Muscle of leg (tissue), 3 donors: ENCODE measurements at regions not wholly inside any gene's neighbourhood (a gene's known extent, or its start where the extent isn't known, plus 50 kb on each side); places are given as distances from the start of the nearest gene placed in this dataset.
A peak's percentile ranks its signal among the peaks of the same experiment; 100 is the strongest.
"Not testable (repeated sequence)": the region's sequence is repeated elsewhere in the genome, so short reads cannot be mapped to it uniquely, and the experiment has no call there.

Source experiments
- DNase-seq: peaks from one replicate; pipeline ENCODE4 v3.0.0; 2013
- H3K27ac ChIP-seq: one replicate; pipeline ENCODE4 v1.5.1; 2013; ENCODE audit warnings: mild to moderate bottlenecking, low read length, control low read depth
- H3K27me3 ChIP-seq: one replicate; pipeline ENCODE4 v1.6.1; 2013; ENCODE audit warnings: low read length; ENCODE audit not compliant: control insufficient read depth, insufficient read depth
- H3K36me3 ChIP-seq: one replicate; pipeline ENCODE4 v1.6.1; 2013; ENCODE audit warnings: low read length; ENCODE audit not compliant: control insufficient read depth, insufficient read depth
- H3K4me1 ChIP-seq: one replicate; pipeline ENCODE4 v1.6.1; 2013; ENCODE audit warnings: low read length; ENCODE audit not compliant: control insufficient read depth, insufficient read depth
- H3K4me3 ChIP-seq: one replicate; pipeline ENCODE4 v1.5.1; 2013; ENCODE audit warnings: low read length, control low read depth
- H3K9me3 ChIP-seq: replicated peaks from 2 replicates; pipeline ENCODE4 v1.6.1; 2013; ENCODE audit warnings: low read depth, low read length; ENCODE audit not compliant: control insufficient read depth
- whole genome bisulfite sequencing: methylation state at CpG from one replicate; pipeline ENCODE4 v1.1.5; 2013; ENCODE audit warnings: missing lambda C conversion rate; ENCODE audit not compliant: insufficient coverage; 5-methylcytosine and 5-hydroxymethylcytosine counted together

DNA sequence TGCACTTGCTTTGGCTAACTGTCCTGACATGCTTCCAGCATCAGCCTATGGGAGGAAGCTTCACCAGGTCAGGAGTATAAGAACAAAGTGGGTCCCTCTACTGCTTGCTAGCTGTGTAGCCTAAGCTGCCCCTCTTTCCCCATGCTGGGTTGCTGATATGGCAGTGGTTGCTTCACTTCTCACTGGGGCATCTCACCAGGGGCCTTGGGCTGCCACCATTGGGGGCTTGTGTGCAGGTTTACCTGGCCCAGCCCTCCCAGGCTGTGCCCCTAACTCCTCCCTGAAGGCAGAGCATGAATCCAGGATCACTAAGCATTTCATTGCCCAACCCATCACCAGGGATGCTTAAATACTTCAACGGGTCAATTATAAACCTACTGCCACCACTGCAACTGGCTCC lies 817.1 kb upstream of the TMEFF2 start:
- no peak for DNase-seq
- WGBS: 100% methylated on average over 1 of the region's 1 CpG
- no peaks in the 10 kb centered on the region for H3K4me1 ChIP-seq
- H3K36me3 ChIP-seq: no peaks in the 10 kb centered on the region
- no peaks in the 10 kb centered on the region for H3K27me3 ChIP-seq
- H3K4me3 ChIP-seq: no peak overlapping the region
- no peak overlapping the region for H3K27ac ChIP-seq
- H3K9me3 ChIP-seq: no peaks in the 10 kb centered on the region

DNA sequence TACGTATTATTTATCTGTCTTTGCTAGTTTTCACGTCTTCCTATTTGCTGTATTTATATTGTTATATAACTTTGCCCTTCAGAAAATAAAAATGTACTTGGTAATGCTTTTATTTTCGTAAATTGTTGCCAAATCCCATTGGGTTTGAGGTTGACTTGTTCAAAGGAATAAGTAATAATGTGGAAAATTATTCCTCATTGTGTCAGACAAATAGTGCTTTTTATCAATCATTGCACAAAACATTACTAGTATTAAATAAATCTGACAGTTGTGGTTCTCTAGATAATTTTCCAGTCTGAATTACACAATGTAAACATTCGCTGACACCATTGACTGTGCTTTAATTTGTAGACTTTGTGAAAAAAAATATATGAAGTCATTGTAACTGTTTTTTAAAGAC lies 798.3 kb upstream of the TMEFF2 start:
- no CpG with 5 or more reads among the region's 4 CpGs for WGBS
- Histone ChIP-seq H3K4me1 (no peaks in the 10 kb centered on the region), H3K4me3 (no peak overlapping the region), H3K9me3 (no peaks in the 10 kb centered on the region), H3K27ac (no peak overlapping the region), H3K36me3 (no peaks in the 10 kb centered on the region), H3K27me3 (no peaks in the 10 kb centered on the region)
- no peak for DNase-seq

DNA sequence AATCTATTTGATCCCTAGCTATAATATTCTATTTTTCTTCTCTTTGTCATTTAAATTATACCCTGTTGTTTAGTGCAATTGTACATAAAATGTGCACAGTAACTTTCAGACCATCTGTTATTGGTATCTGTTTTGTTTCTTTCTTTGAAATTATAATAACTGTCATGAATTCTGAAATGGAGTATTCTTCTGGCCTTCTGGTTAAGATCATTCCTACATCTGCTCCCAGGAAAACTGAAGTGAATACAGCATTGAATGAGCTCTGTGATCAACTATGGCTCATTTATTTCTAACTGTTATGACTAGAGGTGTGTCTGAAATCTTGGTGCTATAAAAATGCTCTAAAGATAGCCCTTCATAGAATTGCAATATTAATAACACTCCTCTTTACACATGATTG lies 788.4 kb upstream of the TMEFF2 start:
- Histone ChIP-seq H3K4me1 (no peaks in the 10 kb centered on the region), H3K27me3 (no peaks in the 10 kb centered on the region), H3K4me3 (no peak overlapping the region), H3K27ac (no peak overlapping the region), H3K9me3 (no peaks in the 10 kb centered on the region), H3K36me3 (no peaks in the 10 kb centered on the region)
- DNase-seq: no peak

DNA sequence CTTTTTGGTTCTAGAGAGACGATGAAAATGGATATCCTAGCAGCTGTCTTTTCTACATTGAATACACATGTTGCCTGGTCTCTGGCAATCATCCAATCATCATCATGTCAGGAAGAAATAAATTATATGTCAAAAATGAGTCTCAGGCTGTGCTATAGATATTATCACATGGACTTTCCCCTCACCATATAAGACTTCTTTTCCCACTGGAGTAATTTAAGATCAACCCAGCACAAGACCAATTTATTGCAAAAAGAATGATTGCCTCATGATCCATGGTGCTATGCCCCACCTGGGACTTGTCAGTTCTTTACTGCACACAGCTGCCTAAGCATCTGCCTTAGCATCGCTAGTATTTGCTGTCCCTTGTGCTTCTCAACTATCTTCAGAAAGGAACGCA lies 783.7 kb upstream of the TMEFF2 start:
- H3K36me3 ChIP-seq: no peaks in the 10 kb centered on the region
- H3K9me3 ChIP-seq: no peaks in the 10 kb centered on the region
- no peaks in the 10 kb centered on the region for H3K4me1 ChIP-seq
- H3K27ac ChIP-seq: no peak overlapping the region
- whole genome bisulfite sequencing: 20% methylated on average over 1 of the region's 3 CpGs
- H3K27me3 ChIP-seq: no peaks in the 10 kb centered on the region
- DNase-seq: peak; percentile 97
- H3K4me3 ChIP-seq: no peak overlapping the region

DNA sequence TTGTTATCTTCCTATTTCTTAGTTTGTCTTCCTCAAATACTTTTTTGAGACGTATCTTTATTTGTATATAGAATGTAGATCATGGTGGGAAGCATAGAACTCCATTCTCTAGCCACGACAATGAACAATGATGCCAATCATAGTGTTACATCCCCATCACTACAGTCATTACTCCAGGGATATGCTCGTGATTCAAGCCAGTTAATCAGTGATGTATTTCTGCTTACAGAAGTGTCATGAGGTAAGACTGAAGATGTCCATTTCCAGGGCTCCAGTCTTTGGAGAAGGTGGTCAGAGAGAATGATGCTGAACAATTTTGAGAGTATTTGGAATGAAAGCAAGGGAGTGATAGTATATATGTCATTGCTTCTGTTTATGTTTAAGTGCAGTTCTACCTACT lies 777.2 kb upstream of the TMEFF2 start:
- no CpG with 5 or more reads among the region's 3 CpGs for WGBS

DNA sequence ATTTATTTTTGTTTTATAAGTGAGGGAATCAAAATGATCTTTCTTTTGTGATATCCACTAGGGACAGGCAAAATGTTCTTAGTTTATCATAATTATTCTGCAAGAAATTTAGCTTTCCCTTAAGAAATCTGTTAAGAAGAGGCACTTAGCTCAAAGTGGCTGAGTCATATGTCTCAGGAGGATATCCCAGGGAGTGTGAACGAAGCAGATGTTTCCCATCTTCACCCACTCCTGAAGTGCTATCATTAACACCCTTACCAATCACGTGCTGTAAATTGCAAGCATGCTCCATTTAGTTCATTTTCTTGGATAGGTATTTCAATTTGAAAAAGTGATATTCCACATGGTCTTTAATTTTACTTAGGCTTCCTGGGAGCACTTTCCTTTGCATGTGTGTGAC lies 774.3 kb upstream of the TMEFF2 start:
- Histone ChIP-seq H3K4me1 (no peaks in the 10 kb centered on the region), H3K9me3 (no peaks in the 10 kb centered on the region), H3K4me3 (no peak overlapping the region), H3K36me3 (no peaks in the 10 kb centered on the region), H3K27ac (no peak overlapping the region), H3K27me3 (no peaks in the 10 kb centered on the region)
- DNase-seq: no peak
- no CpG with 5 or more reads among the region's 2 CpGs for WGBS

More for the DNA sequence above, 777.2 kb upstream of the TMEFF2 start:
- Histone ChIP-seq H3K4me3 (no peak overlapping the region), H3K27me3 (no peaks in the 10 kb centered on the region), H3K9me3 (no peaks in the 10 kb centered on the region), H3K27ac (no peak overlapping the region), H3K4me1 (no peaks in the 10 kb centered on the region), H3K36me3 (no peaks in the 10 kb centered on the region)
- no peak for DNase-seq

DNA sequence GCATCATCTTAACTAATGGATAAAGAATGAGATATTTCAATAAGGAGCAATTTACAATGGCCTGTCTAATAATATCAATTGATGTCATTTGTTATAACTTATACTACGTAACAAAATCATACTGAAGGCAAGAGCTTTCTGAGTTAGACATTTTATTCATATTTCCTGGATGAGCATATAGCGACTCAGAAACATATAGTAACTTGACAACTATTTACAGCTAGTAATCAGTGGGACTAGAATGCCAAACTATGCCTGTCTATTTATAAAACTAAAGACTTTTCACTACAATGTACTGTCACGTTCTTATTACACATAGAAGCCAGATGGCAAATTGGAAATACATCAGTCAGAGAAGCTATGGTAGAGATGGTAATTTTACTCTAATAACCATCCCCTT lies 766.2 kb upstream of the TMEFF2 start:
- DNase-seq: no peak
- no peak overlapping the region for H3K27ac ChIP-seq
- no peaks in the 10 kb centered on the region for H3K9me3 ChIP-seq
- no peak overlapping the region for H3K4me3 ChIP-seq
- no peaks in the 10 kb centered on the region for H3K36me3 ChIP-seq
- no peaks in the 10 kb centered on the region for H3K27me3 ChIP-seq
- no CpG with 5 or more reads among the region's 3 CpGs for WGBS
- no peaks in the 10 kb centered on the region for H3K4me1 ChIP-seq

DNA sequence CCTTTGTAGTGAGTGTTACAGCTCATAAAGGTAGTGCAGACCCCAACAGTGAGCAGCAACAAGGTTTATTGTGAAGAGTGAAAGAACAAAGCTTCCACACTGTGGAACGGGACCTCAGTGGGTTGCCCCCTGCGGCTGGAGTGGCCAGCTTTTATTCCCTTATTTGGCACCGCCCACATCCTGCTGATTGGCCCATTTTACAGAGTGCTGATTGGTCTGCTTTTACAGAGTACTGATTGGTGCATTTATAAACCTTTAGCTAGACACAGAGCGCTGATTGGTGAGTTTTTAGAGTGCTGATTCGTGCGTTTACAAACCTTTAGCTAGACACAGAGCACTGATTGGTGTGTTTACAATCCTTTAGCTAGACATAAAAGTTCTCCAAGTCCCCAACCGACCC lies 763.9 kb upstream of the TMEFF2 start:
- H3K36me3 ChIP-seq: not testable (repeated sequence)

DNA sequence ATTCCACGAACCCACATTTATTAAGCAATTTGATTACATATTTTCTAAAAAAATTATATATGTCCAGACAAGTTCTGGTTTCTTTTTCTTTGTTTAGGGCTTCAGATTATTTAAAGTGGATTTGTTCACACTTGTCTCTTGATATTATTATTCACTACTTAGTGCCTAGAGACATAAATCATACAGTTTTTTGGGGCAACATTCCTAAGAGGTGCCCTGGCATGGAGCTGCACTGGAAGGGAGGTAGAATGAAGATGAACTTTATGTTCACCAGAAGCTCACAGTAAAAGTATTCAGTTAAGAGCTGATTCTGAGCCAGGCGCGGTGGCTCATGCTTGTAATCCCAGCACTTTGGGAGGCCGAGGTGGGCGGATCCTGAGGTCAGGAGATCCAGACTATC lies 762.7 kb upstream of the TMEFF2 start:
- no peak for DNase-seq
- Histone ChIP-seq H3K27ac (no peak overlapping the region), H3K9me3 (no peaks in the 10 kb centered on the region), H3K36me3 (no peaks in the 10 kb centered on the region), H3K4me3 (no peak overlapping the region), H3K27me3 (no peaks in the 10 kb centered on the region), H3K4me1 (no peaks in the 10 kb centered on the region)
- 100% methylated on average over 2 of the region's 5 CpGs for WGBS

More for the DNA sequence above, 763.9 kb upstream of the TMEFF2 start:
- DNase-seq, H3K27me3 ChIP-seq, H3K27ac ChIP-seq, H3K9me3 ChIP-seq, H3K4me1 ChIP-seq, H3K4me3 ChIP-seq: not testable (repeated sequence)
- WGBS: 76% methylated on average over 3 of the region's 7 CpGs

DNA sequence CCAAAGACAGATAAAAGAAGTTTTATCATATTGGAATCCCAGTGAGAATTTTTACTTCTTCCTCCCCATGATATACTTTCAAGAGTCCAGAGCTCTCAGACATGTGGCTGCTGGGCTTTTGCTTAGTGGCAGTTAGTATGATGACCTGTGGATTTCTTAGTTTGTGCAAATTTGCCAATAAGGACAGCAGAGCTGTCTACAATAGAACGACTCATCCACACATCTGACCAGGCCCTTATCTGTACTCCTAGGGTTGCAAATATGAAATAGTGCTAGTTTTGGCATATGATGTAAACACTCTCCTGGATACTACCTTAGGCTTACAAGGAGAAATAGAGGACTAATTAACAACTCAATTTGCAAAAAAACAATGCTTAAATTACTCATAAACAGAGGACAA lies 758.4 kb upstream of the TMEFF2 start:
- Histone ChIP-seq H3K36me3 (no peaks in the 10 kb centered on the region), H3K27ac (no peak overlapping the region), H3K9me3 (no peaks in the 10 kb centered on the region), H3K4me1 (peaks cover 2% of the 10 kb centered on the region), H3K27me3 (no peaks in the 10 kb centered on the region), H3K4me3 (no peak overlapping the region)
- no peak for DNase-seq
- WGBS: no CpG with 5 or more reads among the region's 1 CpG

DNA sequence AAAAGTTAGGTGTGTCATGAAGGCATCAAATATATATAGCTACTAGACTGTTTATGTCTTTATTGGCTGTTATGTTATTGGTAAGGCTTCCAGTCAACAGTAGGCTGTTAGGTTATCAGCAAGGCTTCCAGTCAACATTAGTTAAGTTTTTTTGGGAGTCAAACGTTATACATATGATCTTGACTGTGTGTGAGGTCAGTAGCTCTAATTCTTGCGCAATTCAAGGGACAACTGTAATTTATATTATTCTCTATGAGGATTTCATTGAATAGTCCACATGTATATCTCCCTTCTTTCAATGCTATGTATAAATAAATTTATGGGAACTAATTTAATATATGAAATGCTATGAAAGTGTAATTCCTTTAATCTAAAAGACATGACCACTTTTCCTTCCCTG lies 757.5 kb upstream of the TMEFF2 start:
- WGBS: no CpG with 5 or more reads among the region's 2 CpGs
- no peak overlapping the region for H3K27ac ChIP-seq
- no peaks in the 10 kb centered on the region for H3K36me3 ChIP-seq
- no peaks in the 10 kb centered on the region for H3K27me3 ChIP-seq
- no peak overlapping the region for H3K4me3 ChIP-seq
- DNase-seq: no peak
- no peaks in the 10 kb centered on the region for H3K9me3 ChIP-seq
- peaks cover 2% of the 10 kb centered on the region for H3K4me1 ChIP-seq
